Peyer's patch (tissue), 4 donors: ENCODE measurements at regions not wholly inside any gene's neighbourhood (a gene's known extent, or its start where the extent isn't known, plus 50 kb on each side); places are given as distances from the start of the nearest gene placed in this dataset.

Experiments
- CTCF ChIP-seq, 6 experiments: fragments of 450-650 bp in 4 of 6; fragments of 200-600 bp in 2 of 6; sonication (generic) in 1 of 6; IDR thresholded peaks; one replicate each; pipeline ENCODE4 v1.5.1; 2017 to 2019; ENCODE audit warnings: antibody characterized with exemption in 6 of 6, mild to moderate bottlenecking in 3 of 6, moderate library complexity in 1 of 6
- POLR2A ChIP-seq, 2 donors: fragments of 450-650 bp; IDR thresholded peaks; one replicate each; pipeline ENCODE4 v1.5.1; 2017; ENCODE audit warnings: antibody characterized with exemption in 2 of 2, mild to moderate bottlenecking in 2 of 2, moderate library complexity in 2 of 2

GRCh38 chr22:47231759-47232158 is 469.3 kb downstream of the TBC1D22A start:
- TF ChIP-seq CTCF (IDR thresholded peaks at IDR 0.05) (no peak), POLR2A (IDR thresholded peaks at IDR 0.05) (no peak)
